GM18505 (cell line): ENCODE measurements at regions not wholly inside any gene's neighbourhood (a gene's known extent, or its start where the extent isn't known, plus 50 kb on each side); places are given as distances from the start of the nearest gene placed in this dataset.

ENCODE experiments used
- ATAC-seq: cut with Tn5 transposase; IDR thresholded peaks from one replicate; pipeline ENCODE4 v1.9.1; 2021; ENCODE audit not compliant: unreplicated experiment
- POLR2A ChIP-seq: IDR thresholded peaks from 4 replicates; pipeline ENCODE4 v1.6.1; 2011; ENCODE audit warnings: borderline replicate concordance; ENCODE audit not compliant: insufficient read depth, insufficient read length; ENCODE audit errors: extremely low read depth

DNA sequence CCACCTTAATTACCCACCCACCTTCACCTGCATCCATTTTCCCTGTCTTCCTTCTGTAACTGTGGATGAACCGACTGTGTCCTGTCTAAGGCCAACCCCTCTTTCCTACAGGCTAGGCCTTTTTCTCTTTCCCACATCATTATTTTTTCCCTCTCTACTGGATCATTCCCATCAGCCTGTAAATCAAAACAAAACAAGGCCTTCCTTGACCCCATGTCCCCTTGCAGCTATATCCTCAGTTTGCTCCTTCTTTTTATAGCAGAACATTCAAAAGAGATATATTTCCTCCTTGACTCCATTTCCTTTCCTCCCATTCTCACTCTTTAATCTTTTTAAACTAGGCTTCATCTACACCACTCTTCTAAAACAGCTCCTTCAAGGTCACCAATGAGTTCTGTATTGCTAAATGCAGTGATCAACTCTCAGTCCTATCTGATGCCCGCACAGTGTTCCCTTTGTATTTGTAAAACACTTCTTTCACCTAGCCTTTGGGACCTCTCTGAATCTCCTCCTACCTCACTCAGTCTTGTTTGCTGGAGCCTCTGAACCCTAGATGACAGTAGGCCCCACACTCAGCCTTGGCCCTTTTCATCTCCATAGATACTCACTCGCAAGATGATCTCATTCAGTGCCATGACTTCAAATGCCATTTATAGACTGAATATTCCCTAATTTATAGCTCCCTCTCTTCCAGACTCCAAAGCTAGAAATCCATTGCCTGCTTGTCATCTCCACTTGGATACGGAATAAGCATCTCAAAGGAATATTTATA, 55.7 kb downstream of the CXCR4 start:
- TF ChIP-seq POLR2A = no peak
- ATAC-seq = no peak

DNA sequence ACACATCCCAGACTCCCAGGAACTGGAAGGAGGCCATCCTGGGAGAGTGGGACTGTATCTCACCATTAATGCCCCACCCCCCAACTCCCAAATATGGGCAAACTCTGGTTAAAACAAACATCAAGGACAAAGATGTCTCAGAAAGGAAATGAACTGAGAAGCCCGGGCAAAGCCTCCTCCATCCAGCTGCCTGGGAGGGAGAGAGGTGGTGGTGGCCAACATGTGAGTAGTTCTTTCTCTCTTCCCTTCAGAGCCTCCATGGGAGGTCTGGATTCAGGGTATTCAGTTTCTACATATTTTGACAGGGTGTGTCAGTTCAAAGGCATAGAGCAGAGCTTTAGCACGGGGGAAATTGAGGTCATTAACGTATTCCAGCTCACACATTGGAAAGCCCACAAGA, 57.5 kb downstream of the CXCR4 start:
- ATAC-seq = no peak

DNA sequence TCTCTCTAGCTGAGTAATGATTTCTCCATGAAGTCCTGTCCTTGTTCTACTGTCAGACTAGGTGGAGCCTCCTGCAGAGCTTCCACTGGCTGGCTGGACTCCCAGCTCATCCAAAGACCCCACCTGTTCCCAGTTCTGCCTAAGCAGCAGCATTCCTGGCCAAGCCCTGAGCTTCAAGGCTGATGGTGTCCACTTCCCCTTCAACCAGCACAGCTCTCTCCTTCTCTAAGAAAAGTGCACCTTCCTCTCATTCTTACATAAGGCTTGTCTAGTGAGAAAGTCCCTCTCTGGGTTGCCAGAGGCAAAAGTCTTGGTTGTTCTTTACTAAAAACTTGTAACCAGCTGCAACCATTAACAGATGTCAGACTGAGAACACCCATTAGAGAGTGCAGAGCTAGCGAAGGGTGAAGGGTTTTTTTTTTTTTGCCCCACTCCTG, 58.9 kb downstream of the CXCR4 start:
- ATAC-seq = peak; percentile 54
- no peak for TF ChIP-seq POLR2A

More for the DNA sequence above, 57.5 kb downstream of the CXCR4 start:
- TF ChIP-seq POLR2A = no peak

- TF ChIP-seq POLR2A = no peak
- no peak for ATAC-seq
These were observed 59.7 kb downstream of the CXCR4 start for GRCh38 chr2:136058262-136058661.

GRCh38 chr2:136057802-136058140, 60.2 kb downstream of the CXCR4 start:
- no peak for ATAC-seq
- no peak for TF ChIP-seq POLR2A

DNA sequence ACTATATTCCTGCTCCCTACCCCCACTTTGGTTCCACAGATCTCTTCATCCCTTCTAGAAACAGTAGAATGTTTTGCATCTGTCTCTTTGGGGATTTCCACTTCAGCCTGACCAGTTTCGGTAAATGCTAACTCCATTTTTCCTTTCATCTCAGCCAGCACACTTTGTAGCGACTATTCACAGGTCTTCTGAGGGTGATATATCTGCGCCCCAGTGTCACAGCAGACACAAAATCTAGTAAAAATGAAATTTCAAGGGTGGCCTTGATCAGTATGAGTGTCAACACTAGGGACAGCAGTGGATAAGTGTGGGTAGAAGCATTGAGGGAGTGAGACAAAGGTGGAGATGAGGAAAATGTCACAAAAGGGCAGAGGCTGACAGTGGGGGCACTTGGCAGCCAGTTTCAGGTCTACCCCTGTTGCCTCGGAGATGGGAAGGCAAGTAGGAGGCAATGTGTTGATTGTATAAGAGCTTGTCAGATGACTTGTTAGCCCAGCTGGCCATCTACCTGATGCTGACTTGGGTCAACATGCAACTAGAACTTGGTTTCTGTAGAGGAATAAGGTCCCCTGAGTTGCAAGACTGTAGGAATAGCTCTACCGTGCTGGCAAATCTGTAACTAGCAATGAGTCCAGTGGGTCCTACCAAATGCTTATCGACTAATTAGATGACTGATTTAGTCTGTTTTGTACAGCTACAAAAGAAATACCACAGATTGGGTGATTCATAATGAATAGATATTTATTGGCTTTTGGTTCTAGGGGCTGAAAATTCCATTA, 60.7 kb downstream of the CXCR4 start:
- no peak for TF ChIP-seq POLR2A
- ATAC-seq = peak; percentile 27

GRCh38 chr2:136055929-136056688, 61.8 kb downstream of the CXCR4 start:
- no peak for TF ChIP-seq POLR2A
- no peak for ATAC-seq

DNA sequence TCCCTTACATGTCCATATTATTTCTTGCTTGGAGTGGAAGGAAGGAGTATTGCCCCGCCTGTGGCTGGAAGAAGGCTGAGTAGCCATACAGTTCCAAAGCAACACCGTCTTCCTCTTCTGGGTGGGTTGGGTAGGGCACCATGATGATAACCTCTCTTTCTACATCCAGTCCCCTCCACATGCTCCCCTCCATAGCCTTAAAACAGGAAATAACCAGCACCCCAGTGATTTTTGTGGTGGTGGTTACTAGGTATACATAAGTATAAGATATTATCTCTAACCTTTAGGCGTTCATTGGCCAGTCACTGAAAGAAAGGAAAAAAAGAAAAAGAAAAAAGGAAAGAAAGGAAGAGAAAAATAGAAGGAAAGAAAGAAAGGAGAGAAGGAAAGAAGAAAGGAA, 63.1 kb downstream of the CXCR4 start:
- ATAC-seq = no peak
- TF ChIP-seq POLR2A = no peak

DNA sequence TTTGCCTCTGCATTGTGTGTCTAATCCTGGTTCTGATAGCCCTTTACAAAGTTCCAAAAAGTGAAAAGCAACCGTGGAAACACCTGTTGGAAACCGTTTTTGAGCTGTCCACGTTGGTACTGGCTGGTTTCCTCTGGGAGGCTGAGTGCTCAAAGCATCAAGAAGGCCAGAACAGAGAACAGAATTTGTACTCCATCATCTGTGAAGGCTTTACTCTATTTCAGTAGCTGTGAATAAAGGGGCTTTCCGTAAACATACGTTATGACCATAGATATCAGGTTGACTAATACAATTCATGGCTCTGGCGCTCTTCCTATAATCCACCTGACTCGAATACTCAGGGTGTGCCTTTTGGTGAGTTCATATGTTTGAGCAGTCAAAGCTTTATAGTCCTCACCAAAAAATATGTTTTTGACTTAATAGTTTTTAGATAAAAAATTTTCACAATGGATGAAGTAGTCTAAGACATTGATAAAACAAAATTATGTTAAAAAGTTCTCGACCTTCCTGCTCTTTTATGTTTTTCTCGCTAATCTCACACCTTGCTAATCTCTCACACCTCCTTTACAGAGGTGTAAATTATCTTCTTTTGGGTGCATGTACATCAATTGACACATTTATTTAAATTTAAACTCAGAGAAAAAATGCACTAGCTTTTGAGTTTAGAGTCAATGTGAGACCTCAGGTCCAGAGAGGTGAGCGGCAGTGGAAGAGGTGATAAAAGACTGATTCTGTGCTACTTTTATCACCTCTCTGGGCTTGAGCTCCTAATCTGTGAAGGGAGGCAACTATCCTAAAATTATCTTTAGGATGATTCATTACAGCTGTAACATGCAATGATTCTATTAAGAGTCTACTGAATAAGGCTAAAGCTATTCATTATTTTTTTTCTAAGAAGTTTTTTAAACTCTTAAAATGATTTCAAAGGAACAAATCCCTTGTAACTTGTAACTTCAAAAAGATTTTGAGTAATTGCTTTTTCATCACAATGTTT, 65.3 kb downstream of the CXCR4 start:
- no peak for TF ChIP-seq POLR2A
- peak; percentile 43 for ATAC-seq

GRCh38 chr2:136051725-136052048, 66.3 kb upstream of the DARS1 start:
- no peak for TF ChIP-seq POLR2A
- no peak for ATAC-seq

DNA sequence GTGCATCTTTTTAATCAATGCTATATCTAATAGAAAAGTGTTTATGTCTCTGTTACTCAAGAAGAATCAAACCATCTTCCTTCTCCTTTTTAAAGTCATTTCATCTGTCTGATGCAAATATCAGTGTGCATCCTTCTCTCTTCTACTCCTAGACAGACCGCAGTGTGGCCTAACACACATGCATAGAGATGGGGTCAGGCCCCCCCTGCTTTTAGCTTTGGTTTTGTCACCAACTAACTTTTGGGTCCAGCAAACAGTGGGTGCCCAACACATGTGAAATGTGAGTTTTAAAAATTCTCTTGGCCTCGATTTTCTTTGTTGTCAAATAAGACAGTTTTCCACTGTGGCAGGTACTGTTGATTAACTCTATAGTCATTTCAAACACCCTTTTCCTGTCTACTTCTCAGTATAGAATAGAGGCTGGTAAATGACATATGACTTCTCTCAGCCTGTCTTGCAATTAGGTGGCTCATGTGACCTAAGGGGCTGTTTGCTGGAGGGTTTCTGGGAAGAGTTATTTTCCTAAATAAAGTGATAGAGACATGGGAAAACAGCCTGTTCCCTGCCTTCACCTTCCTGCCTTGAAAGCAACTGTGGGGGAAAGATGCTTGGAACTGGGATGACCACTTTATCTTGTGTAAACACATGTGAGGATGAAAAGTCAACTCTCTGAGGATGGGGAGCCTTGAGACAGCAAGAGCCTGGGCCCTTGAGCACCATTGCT, 65.7 kb upstream of the DARS1 start:
- no peak for ATAC-seq
- TF ChIP-seq POLR2A = no peak
